ENCODE measurements at regions not wholly inside any gene's neighbourhood (a gene's known extent, or its start where the extent isn't known, plus 50 kb on each side); places are given as distances from the start of the nearest gene placed in this dataset.

- no peak for TF ChIP-seq CTCF (IDR thresholded peaks at IDR 0.05)
- no peak for TF ChIP-seq POLR2A (IDR thresholded peaks at IDR 0.05)
Measured at GRCh38 chr5:114053372-114053771, 308.5 kb upstream of the KCNN2 start.
